ENCODE measurements at regions not wholly inside any gene's neighbourhood (a gene's known extent, or its start where the extent isn't known, plus 50 kb on each side); places are given as distances from the start of the nearest gene placed in this dataset.

DNA sequence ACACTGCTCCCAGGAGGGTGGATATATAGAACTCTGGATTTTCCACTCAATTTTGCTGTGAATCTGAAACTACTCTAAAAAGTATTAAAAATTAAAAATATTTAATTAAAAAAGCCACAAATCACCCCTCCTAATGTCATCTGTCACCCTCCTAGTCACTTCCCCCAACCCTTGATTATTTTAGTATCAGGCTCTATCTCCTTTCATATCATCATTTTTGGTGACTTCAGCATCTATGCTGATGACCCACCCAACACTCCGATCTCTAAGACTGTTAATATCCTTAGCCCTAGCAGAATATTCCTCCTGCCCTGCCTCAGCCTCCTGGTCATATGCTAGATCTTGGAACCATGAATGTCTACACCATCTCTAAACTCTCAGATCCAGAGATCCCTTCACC lies 128.3 kb upstream of the SLC1A4 start:
- FAIRE-seq (peak; percentile 58), DNase-seq (ENCODE audit: insufficient read length, low spot score) (no peak)
- TF ChIP-seq POLR2A (IDR thresholded peaks at IDR 0.05; ENCODE audit: low read depth, low read length): no peak
- no peak for TF ChIP-seq SPI1 (IDR thresholded peaks at IDR 0.05; ENCODE audit: low read depth, low read length)
- TF ChIP-seq POLR2AphosphoS5 (IDR thresholded peaks at IDR 0.05; ENCODE audit: low read depth, low read length): no peak
- TF ChIP-seq PAX5 (IDR thresholded peaks at IDR 0.05; ENCODE audit: insufficient read depth, low read length, severe bottlenecking): no peak
- no peak for TF ChIP-seq TAF1 (IDR thresholded peaks at IDR 0.05; ENCODE audit: low read depth, low read length)
- TF ChIP-seq POU2F2 (IDR thresholded peaks at IDR 0.05; ENCODE audit: low read depth, low read length): no peak

DNA sequence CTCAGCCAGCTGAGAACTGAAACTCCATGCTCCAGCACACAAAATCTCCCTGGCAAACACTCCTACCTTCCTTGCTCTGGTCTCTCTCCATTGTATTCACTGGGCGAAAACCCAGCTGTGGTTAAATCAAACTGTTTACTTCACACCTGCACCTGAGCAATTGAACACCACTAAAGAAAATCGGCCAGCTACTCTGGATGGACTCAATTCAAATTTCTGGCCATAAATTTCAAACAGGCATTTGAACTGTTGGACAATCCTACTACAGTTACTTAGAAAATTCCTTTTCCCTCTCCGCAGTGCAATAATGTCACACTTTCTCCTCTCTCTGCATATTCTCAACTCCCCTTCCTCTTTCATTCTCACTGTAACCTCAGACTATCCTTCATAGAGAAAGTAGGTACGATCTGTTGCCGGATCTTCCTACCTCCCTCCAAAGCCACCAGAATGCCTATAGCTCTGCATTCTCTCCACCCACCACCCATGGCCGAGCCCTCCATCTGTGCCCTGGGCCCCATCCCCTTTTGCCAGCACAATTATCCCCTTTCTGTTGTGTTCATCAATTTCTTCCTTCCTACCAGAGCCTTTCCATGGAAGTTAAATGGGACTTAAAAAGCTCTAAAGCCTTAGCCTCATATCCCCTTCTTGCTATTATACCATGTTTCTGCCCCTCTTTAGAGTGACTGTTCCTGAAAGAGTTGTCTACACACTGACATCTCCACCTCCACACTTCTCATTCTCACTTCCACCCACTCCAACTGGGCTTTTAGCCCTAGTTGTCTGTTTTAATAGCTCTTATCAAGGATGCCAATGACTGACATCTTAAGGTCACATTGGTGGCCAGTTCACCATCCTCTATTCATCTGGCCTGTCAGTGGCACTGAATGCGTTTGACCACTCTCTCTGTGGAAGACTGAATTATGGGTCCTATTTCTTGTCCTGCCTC lies 127.5 kb upstream of the SLC1A4 start:
- peak; percentile 75 for FAIRE-seq
- no peak for DNase-seq (ENCODE audit: insufficient read length, low spot score)
- TF ChIP-seq POU2F2 (IDR thresholded peaks at IDR 0.05; ENCODE audit: low read depth, low read length): no peak
- TF ChIP-seq SPI1 (IDR thresholded peaks at IDR 0.05; ENCODE audit: low read depth, low read length): peak; percentile 84

DNA sequence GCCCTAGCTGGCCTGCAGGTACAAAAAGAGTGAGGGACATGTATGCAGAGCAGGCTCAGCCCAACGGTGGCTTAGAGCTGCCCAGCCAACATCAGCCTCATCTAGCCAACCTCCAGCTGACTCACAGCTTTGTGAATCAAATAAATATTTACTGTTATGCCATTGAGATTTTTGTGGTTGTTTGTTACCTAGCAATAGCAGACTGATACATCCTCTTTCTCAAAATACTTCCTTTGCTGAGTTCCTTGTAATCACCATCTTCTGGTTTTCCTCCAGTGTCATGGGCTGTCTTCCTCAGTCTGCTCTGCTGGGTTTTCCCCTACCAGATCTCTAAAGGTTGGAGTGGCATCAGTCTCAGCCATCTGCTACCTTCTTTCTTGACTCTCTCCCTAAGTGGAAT lies 126.6 kb upstream of the SLC1A4 start:
- no peak for DNase-seq (ENCODE audit: insufficient read length, low spot score)
- TF ChIP-seq PAX5 (IDR thresholded peaks at IDR 0.05; ENCODE audit: insufficient read depth, low read length, severe bottlenecking) (no peak), POU2F2 (IDR thresholded peaks at IDR 0.05; ENCODE audit: low read depth, low read length) (no peak), POLR2A (IDR thresholded peaks at IDR 0.05; ENCODE audit: low read depth, low read length) (no peak), POLR2AphosphoS5 (IDR thresholded peaks at IDR 0.05; ENCODE audit: low read depth, low read length) (no peak), SPI1 (IDR thresholded peaks at IDR 0.05; ENCODE audit: low read depth, low read length) (no peak), TAF1 (IDR thresholded peaks at IDR 0.05; ENCODE audit: low read depth, low read length) (no peak)
- no peak for FAIRE-seq

DNA sequence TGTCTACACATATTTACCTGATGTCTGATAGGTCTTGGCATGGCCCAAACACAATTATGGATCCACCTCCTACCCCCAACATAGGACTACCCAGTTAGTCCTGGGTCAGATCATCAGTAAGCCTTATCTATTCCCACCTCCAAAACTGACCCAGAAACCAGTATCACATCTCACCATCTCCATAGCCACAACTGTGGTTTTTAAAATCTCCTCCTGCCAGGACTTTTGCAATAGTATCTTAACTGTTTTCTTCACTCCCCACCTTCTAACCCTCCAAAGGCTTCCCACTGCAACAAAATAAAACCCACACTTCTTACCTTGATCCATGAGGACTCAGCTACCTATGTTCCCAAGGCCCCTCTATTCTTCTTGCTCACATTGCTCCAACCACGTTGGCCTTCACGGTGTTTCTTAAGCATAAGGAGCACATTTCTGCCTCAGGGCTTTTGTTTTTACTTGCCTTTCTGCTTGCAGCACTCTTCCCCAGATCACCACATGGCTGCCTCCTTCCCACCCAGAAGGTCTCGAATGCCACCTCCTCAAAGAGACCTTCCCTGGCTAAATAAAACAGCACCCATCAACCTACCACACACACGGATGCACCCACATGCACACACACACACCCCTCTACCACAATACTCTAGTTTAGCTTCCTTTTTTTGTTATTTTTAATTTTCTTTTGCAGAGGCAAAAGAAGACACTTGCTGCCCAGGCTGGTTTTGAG lies 125.9 kb upstream of the SLC1A4 start:
- DNase-seq (ENCODE audit: insufficient read length, low spot score) (no peak), FAIRE-seq (peak; percentile 48)
- TF ChIP-seq POLR2A (IDR thresholded peaks at IDR 0.05; ENCODE audit: low read depth, low read length) (no peak), POLR2AphosphoS5 (IDR thresholded peaks at IDR 0.05; ENCODE audit: low read depth, low read length) (no peak), TAF1 (IDR thresholded peaks at IDR 0.05; ENCODE audit: low read depth, low read length) (no peak), SPI1 (IDR thresholded peaks at IDR 0.05; ENCODE audit: low read depth, low read length) (no peak), PAX5 (IDR thresholded peaks at IDR 0.05; ENCODE audit: insufficient read depth, low read length, severe bottlenecking) (no peak), POU2F2 (IDR thresholded peaks at IDR 0.05; ENCODE audit: low read depth, low read length) (no peak)

DNA sequence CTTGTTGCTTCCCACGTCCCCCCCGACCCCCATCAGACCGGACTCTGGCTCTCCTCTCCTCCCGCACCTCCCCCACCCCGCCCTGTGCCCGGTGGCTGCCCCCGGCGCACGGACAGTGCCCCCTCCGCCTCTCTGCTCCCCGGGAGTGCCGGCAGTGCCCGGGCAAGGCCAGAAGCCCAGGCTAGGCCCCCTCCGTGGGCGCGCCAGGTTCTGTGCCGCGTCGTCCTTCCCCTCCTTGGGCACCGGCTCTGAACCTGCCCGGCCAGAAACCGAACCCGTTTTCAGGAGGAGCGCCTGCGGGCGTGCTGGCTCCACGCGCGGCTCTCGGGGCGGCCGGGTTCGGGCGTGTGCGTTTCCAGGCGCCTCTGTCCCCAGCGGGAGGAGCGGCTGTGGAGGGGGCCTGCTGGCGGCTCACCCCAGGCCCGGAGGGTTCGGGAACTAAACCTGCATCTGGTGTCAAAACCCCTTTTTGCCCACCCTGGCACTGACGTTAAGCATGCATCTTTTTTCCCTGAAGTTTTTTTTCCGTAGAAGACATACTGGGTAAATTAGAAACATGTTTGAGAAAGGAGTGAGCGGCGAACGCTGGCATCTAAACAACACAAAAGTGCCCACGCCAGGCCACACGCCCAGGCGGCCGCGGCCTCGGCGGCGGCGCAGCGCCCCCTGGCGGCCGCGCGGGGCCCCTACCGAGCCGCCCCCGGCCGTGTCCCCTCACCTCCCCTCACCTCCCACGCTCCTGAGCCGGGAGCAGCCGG lies 123.9 kb upstream of the SLC1A4 start:
- TF ChIP-seq POU2F2 (IDR thresholded peaks at IDR 0.05; ENCODE audit: low read depth, low read length) (no peak), POLR2AphosphoS5 (IDR thresholded peaks at IDR 0.05; ENCODE audit: low read depth, low read length) (no peak), TAF1 (IDR thresholded peaks at IDR 0.05; ENCODE audit: low read depth, low read length) (no peak), SPI1 (IDR thresholded peaks at IDR 0.05; ENCODE audit: low read depth, low read length) (no peak), PAX5 (IDR thresholded peaks at IDR 0.05; ENCODE audit: insufficient read depth, low read length, severe bottlenecking) (no peak), POLR2A (IDR thresholded peaks at IDR 0.05; ENCODE audit: low read depth, low read length) (no peak)
- FAIRE-seq (peak; percentile 84), DNase-seq (ENCODE audit: insufficient read length, low spot score) (peak; percentile 85)

DNA sequence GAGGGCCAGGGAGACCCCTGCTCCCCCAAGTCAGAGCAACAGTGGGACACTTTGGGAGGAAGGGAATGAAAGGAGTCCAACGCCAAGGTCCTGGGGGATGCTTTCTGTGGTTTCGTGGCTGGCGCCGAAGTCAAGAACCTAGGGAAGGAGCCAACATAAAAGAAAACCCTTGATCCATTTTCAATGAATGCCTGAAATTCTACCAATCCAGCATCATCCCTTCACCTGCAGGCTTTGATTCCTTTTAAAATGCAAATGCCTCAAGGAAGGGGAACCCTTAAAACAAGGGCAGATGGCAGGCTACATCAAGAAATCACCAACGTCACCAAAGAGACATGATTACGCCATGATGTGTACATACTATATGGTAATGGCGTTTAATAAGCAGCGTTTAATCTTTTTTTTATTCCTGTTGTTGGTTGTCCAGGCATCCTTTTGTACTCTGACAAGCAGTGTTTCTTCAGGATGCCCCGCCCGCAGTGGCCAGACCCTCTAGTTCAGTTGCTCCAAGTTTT lies 123.3 kb upstream of the SLC1A4 start:
- FAIRE-seq (peak; percentile 66), DNase-seq (ENCODE audit: insufficient read length, low spot score) (no peak)
- TF ChIP-seq POU2F2 (IDR thresholded peaks at IDR 0.05; ENCODE audit: low read depth, low read length) (0 out of 2 replicates have a peak, but pooled peaks have one; percentile 2), POLR2A (IDR thresholded peaks at IDR 0.05; ENCODE audit: low read depth, low read length) (no peak)

DNA sequence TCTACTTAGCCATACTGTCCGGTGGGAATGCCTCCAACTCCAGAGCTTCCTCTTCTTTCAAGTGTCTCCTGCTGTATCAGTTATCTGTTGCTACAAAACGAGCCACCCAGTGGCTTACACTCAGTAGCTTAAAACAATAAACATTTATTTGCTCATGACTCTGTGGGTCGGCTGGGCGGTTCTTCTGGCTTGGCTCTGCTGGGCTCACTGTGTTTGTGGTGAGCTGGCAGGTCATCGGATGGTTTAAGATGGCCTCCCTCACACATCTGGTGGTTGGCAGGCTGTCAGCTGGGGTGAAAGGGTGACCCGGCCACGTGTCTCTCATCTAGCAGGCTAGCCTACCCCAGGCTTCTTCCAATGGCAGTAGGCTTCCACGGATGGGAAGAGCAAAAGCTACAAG lies 122.4 kb upstream of the SLC1A4 start:
- no peak for FAIRE-seq
- DNase-seq (ENCODE audit: insufficient read length, low spot score): no peak

DNA sequence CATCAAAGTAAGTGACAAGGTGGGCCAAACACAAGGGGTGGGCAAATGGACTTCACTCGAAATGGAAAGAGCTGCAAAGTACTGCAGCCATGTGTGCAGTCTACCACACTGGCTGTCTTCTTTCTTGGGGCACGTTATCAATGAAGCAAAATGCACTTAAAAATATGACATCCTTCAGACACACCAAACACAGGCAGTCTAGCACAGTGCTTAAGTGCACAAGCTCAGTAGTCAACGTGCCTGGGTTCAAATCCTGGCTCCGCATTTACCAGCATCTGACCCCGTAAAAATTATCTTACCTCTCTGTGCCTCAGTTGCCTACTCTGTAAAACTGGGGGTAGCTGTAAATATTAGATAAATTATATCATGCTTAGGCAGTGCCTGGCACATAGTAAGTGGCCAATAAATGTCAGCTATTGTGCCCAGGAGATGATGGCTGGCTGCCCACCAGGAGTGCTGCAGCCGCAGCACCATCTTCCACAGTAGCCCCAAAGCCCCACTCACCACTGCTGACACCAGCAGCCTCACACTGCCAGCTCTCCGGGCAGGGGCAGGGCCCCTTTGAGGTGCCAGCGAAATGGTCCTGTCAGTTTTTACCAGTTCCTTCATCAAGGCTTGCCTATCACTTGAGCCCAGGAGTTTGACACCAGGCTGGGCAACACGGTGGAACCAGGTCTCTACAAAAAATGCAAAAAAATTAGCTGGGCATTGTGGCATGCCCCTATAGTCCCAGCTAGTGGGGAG lies 121.8 kb upstream of the SLC1A4 start:
- no peak for DNase-seq (ENCODE audit: insufficient read length, low spot score)
- no peak for FAIRE-seq
- no peak for TF ChIP-seq POLR2A (IDR thresholded peaks at IDR 0.05; ENCODE audit: low read depth, low read length)
- no peak for TF ChIP-seq POU2F2 (IDR thresholded peaks at IDR 0.05; ENCODE audit: low read depth, low read length)
- TF ChIP-seq SPI1 (IDR thresholded peaks at IDR 0.05; ENCODE audit: low read depth, low read length): no peak
- no peak for TF ChIP-seq TAF1 (IDR thresholded peaks at IDR 0.05; ENCODE audit: low read depth, low read length)
- no peak for TF ChIP-seq POLR2AphosphoS5 (IDR thresholded peaks at IDR 0.05; ENCODE audit: low read depth, low read length)
- no peak for TF ChIP-seq PAX5 (IDR thresholded peaks at IDR 0.05; ENCODE audit: insufficient read depth, low read length, severe bottlenecking)

More for the DNA sequence above, 122.4 kb upstream of the SLC1A4 start:
- TF ChIP-seq PAX5 (IDR thresholded peaks at IDR 0.05; ENCODE audit: insufficient read depth, low read length, severe bottlenecking): no peak
- TF ChIP-seq POU2F2 (IDR thresholded peaks at IDR 0.05; ENCODE audit: low read depth, low read length): no peak
- TF ChIP-seq TAF1 (IDR thresholded peaks at IDR 0.05; ENCODE audit: low read depth, low read length): no peak
- TF ChIP-seq POLR2AphosphoS5 (IDR thresholded peaks at IDR 0.05; ENCODE audit: low read depth, low read length): no peak
- TF ChIP-seq SPI1 (IDR thresholded peaks at IDR 0.05; ENCODE audit: low read depth, low read length): no peak
- TF ChIP-seq POLR2A (IDR thresholded peaks at IDR 0.05; ENCODE audit: low read depth, low read length): no peak
